AG04449 (cell line): ENCODE measurements at regions not wholly inside any gene's neighbourhood (a gene's known extent, or its start where the extent isn't known, plus 50 kb on each side); places are given as distances from the start of the nearest gene placed in this dataset.

ENCODE experiments used
- CTCF ChIA-PET: fragments of 350-600 bp; formaldehyde crosslinking; extraction: SDS; loops from one replicate; lab custom pipeline; 2021; ENCODE audit warnings: antibody characterized with exemption; lab: Yijun Ruan, JAX
- POLR2A ChIA-PET: fragments of 400-600, 350-600 bp; formaldehyde crosslinking; extraction: SDS; loops from one replicate; lab custom pipeline; 2020; ENCODE audit warnings: antibody characterized with exemption, inconsistent platforms; lab: Yijun Ruan, JAX
- DNase-seq: peaks from one replicate; pipeline ENCODE4 v3.0.0-alpha.2; 2010; ENCODE audit warnings: low read depth, low spot score
- H3K4me3 ChIP-seq: 2 replicates; pipeline ENCODE4 v1.5.1; 2011; ENCODE audit warnings: low read depth, mild to moderate bottlenecking, control low read depth, low read length
- CTCF ChIP-seq: IDR thresholded peaks from one replicate; pipeline ENCODE4 v1.5.1; 2011; ENCODE audit warnings: mild to moderate bottlenecking, moderate library complexity, low read length, control low read depth, inconsistent platforms; ENCODE audit not compliant: insufficient read depth; ENCODE audit errors: missing control alignments

DNA sequence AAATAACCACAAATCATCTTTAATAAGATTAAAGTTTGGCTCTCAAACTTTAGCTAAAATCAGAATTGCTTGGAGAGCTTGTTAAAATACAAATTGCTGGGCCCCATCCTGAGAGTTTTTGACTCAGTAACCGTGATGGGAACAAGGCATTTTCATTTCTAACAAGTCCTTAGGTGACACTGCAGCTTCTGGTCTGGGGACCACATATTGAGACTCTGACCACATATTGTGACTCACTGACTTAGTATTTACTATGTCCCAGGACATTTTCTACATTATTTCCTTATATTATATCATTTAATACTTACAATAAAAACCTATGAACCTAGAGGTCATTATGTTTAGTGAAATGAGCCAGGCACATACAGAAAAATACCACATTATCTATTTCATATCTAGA lies 164.5 kb downstream of the ZMAT3 start:
- no peak for DNase-seq
- TF ChIP-seq CTCF = no peak
- H3K4me3 ChIP-seq = no peak overlapping the region
- ChIA-PET POLR2A (no interaction called here), CTCF (no interaction called here)

GRCh38 chr3:178901204-178901603 lies 170.4 kb downstream of the ZMAT3 start:
- no peak overlapping the region for H3K4me3 ChIP-seq
- no peak for DNase-seq
- TF ChIP-seq CTCF = no peak
- ChIA-PET POLR2A (no interaction called here), CTCF (no interaction called here)

- no peak for DNase-seq
- ChIA-PET CTCF (no interaction called here), POLR2A (interaction anchor here (0.7 kb wide), 1 partner anchor 388 kb away, joined by 3 read pairs; no protein-coding TSS in a partner anchor)
- TF ChIP-seq CTCF = no peak
- H3K4me3 ChIP-seq = no peak overlapping the region
Measured at GRCh38 chr3:178900029-178900646, 171.5 kb downstream of the ZMAT3 start.

DNA sequence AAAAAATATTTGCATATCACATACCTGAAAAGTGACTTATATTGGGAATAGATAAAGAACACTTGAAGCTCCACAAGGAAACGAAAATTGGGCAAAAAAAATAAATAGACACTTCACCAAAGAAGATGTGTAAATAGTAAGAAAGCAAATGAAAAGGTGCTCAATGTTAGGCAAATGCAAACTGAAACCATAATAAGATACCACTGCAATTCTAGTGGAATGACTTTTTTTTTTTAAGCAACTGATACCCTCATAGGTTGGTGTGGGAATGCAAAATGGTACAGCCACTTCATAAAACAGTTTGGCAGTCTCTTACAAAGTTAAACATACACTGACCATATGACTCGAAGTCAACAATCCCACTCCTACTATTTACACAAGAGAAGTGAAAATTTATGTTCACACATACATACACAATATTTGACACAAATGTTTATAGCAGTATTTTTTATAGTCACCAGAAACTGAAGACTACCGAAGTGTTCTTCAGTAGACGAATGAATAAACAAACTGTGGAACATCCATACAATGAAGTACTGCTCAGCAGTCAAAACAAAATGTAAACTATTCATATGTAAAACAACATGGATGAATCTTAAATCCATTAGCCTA lies 176.3 kb downstream of the ZMAT3 start:
- ChIA-PET POLR2A (no interaction called here), CTCF (no interaction called here)
- no peak for DNase-seq
- no peak for TF ChIP-seq CTCF
- H3K4me3 ChIP-seq = no peak overlapping the region
